ENCODE measurements at regions not wholly inside any gene's neighbourhood (a gene's known extent, or its start where the extent isn't known, plus 50 kb on each side); places are given as distances from the start of the nearest gene placed in this dataset.

GRCh38 chr13:50126263-50126992, 111.2 kb downstream of the KCNRG start:
- Histone ChIP-seq H3K36me3 (ENCODE audit: control insufficient read depth, insufficient read depth, low read length) (no peaks in the 10 kb centered on the region), H3K9me3 (ENCODE audit: control insufficient read depth, low read length) (no peaks in the 10 kb centered on the region), H3K4me3 (ENCODE audit: low read length) (peak overlapping the region; percentile 45), H3K27me3 (ENCODE audit: control insufficient read depth, insufficient read depth, low read length) (peaks cover 48% of the 10 kb centered on the region), H3K4me1 (ENCODE audit: control insufficient read depth, insufficient read depth, low read length) (peaks cover 46% of the 10 kb centered on the region), H3K9ac (ENCODE audit: low read length) (peak overlapping the region; percentile 99)

GRCh38 chr13:50126993-50127725, 111.9 kb downstream of the KCNRG start:
- peak overlapping the region; percentile 64 for H3K4me3 ChIP-seq (ENCODE audit: low read length)
- H3K4me1 ChIP-seq (ENCODE audit: control insufficient read depth, insufficient read depth, low read length) = peaks cover 46% of the 10 kb centered on the region
- peaks cover 55% of the 10 kb centered on the region for H3K27me3 ChIP-seq (ENCODE audit: control insufficient read depth, insufficient read depth, low read length)
- no peaks in the 10 kb centered on the region for H3K9me3 ChIP-seq (ENCODE audit: control insufficient read depth, low read length)
- no peaks in the 10 kb centered on the region for H3K36me3 ChIP-seq (ENCODE audit: control insufficient read depth, insufficient read depth, low read length)
- H3K9ac ChIP-seq (ENCODE audit: low read length) = peak overlapping the region; percentile 68

- Histone ChIP-seq H3K4me1 (ENCODE audit: control insufficient read depth, insufficient read depth, low read length) (peaks cover 40% of the 10 kb centered on the region), H3K36me3 (ENCODE audit: control insufficient read depth, insufficient read depth, low read length) (no peaks in the 10 kb centered on the region), H3K4me3 (ENCODE audit: low read length) (peak overlapping the region; percentile 64), H3K9ac (ENCODE audit: low read length) (peak overlapping the region; percentile 68), H3K9me3 (ENCODE audit: control insufficient read depth, low read length) (no peaks in the 10 kb centered on the region), H3K27me3 (ENCODE audit: control insufficient read depth, insufficient read depth, low read length) (peaks cover 62% of the 10 kb centered on the region)
Observed at GRCh38 chr13:50127726-50128291, 112.6 kb downstream of the KCNRG start.

GRCh38 chr13:50128428-50128931, 113.2 kb downstream of the KCNRG start:
- peaks cover 69% of the 10 kb centered on the region for H3K27me3 ChIP-seq (ENCODE audit: control insufficient read depth, insufficient read depth, low read length)
- no peak overlapping the region for H3K9ac ChIP-seq (ENCODE audit: low read length)
- H3K9me3 ChIP-seq (ENCODE audit: control insufficient read depth, low read length) = no peaks in the 10 kb centered on the region

GRCh38 chr13:50129081-50129705, 113.9 kb downstream of the KCNRG start:
- no peak overlapping the region for H3K9ac ChIP-seq (ENCODE audit: low read length)
- no peaks in the 10 kb centered on the region for H3K9me3 ChIP-seq (ENCODE audit: control insufficient read depth, low read length)
- H3K27me3 ChIP-seq (ENCODE audit: control insufficient read depth, insufficient read depth, low read length) = peaks cover 76% of the 10 kb centered on the region
- no peak overlapping the region for H3K4me3 ChIP-seq (ENCODE audit: low read length)
- H3K36me3 ChIP-seq (ENCODE audit: control insufficient read depth, insufficient read depth, low read length) = no peaks in the 10 kb centered on the region
- H3K4me1 ChIP-seq (ENCODE audit: control insufficient read depth, insufficient read depth, low read length) = peaks cover 33% of the 10 kb centered on the region

More at GRCh38 chr13:50128428-50128931, 113.2 kb downstream of the KCNRG start:
- peaks cover 36% of the 10 kb centered on the region for H3K4me1 ChIP-seq (ENCODE audit: control insufficient read depth, insufficient read depth, low read length)
- no peaks in the 10 kb centered on the region for H3K36me3 ChIP-seq (ENCODE audit: control insufficient read depth, insufficient read depth, low read length)
- H3K4me3 ChIP-seq (ENCODE audit: low read length) = no peak overlapping the region

- no peak overlapping the region for H3K9ac ChIP-seq (ENCODE audit: low read length)
- no peaks in the 10 kb centered on the region for H3K9me3 ChIP-seq (ENCODE audit: control insufficient read depth, low read length)
- no peaks in the 10 kb centered on the region for H3K36me3 ChIP-seq (ENCODE audit: control insufficient read depth, insufficient read depth, low read length)
- H3K27me3 ChIP-seq (ENCODE audit: control insufficient read depth, insufficient read depth, low read length) = peaks cover 81% of the 10 kb centered on the region
- H3K4me1 ChIP-seq (ENCODE audit: control insufficient read depth, insufficient read depth, low read length) = peaks cover 33% of the 10 kb centered on the region
- H3K4me3 ChIP-seq (ENCODE audit: low read length) = no peak overlapping the region
Observed at GRCh38 chr13:50129706-50130122, 114.5 kb downstream of the KCNRG start.

- H3K4me3 ChIP-seq (ENCODE audit: low read length) = no peak overlapping the region
- H3K36me3 ChIP-seq (ENCODE audit: control insufficient read depth, insufficient read depth, low read length) = no peaks in the 10 kb centered on the region
- peak overlapping the region; percentile 25 for H3K9ac ChIP-seq (ENCODE audit: low read length)
- H3K27me3 ChIP-seq (ENCODE audit: control insufficient read depth, insufficient read depth, low read length) = peaks cover 83% of the 10 kb centered on the region
- peaks cover 33% of the 10 kb centered on the region for H3K4me1 ChIP-seq (ENCODE audit: control insufficient read depth, insufficient read depth, low read length)
- no peaks in the 10 kb centered on the region for H3K9me3 ChIP-seq (ENCODE audit: control insufficient read depth, low read length)
Observed at GRCh38 chr13:50130123-50130946, 115.1 kb downstream of the KCNRG start.

- no peak overlapping the region for H3K4me3 ChIP-seq (ENCODE audit: low read length)
- no peak overlapping the region for H3K9ac ChIP-seq (ENCODE audit: low read length)
- peaks cover 77% of the 10 kb centered on the region for H3K27me3 ChIP-seq (ENCODE audit: control insufficient read depth, insufficient read depth, low read length)
- peaks cover 22% of the 10 kb centered on the region for H3K4me1 ChIP-seq (ENCODE audit: control insufficient read depth, insufficient read depth, low read length)
- H3K9me3 ChIP-seq (ENCODE audit: control insufficient read depth, low read length) = no peaks in the 10 kb centered on the region
- no peaks in the 10 kb centered on the region for H3K36me3 ChIP-seq (ENCODE audit: control insufficient read depth, insufficient read depth, low read length)
Observed at GRCh38 chr13:50131920-50132903, 117.0 kb downstream of the KCNRG start.

GRCh38 chr13:50132904-50133357, 117.7 kb downstream of the KCNRG start:
- Histone ChIP-seq H3K27me3 (ENCODE audit: control insufficient read depth, insufficient read depth, low read length) (peaks cover 71% of the 10 kb centered on the region), H3K4me3 (ENCODE audit: low read length) (no peak overlapping the region), H3K9me3 (ENCODE audit: control insufficient read depth, low read length) (no peaks in the 10 kb centered on the region), H3K36me3 (ENCODE audit: control insufficient read depth, insufficient read depth, low read length) (no peaks in the 10 kb centered on the region), H3K4me1 (ENCODE audit: control insufficient read depth, insufficient read depth, low read length) (peaks cover 17% of the 10 kb centered on the region), H3K9ac (ENCODE audit: low read length) (no peak overlapping the region)

GRCh38 chr13:50133358-50133953, 118.2 kb downstream of the KCNRG start:
- H3K4me3 ChIP-seq (ENCODE audit: low read length) = no peak overlapping the region
- H3K9ac ChIP-seq (ENCODE audit: low read length) = no peak overlapping the region
- H3K27me3 ChIP-seq (ENCODE audit: control insufficient read depth, insufficient read depth, low read length) = peaks cover 67% of the 10 kb centered on the region
- H3K9me3 ChIP-seq (ENCODE audit: control insufficient read depth, low read length) = no peaks in the 10 kb centered on the region
- no peaks in the 10 kb centered on the region for H3K36me3 ChIP-seq (ENCODE audit: control insufficient read depth, insufficient read depth, low read length)
- H3K4me1 ChIP-seq (ENCODE audit: control insufficient read depth, insufficient read depth, low read length) = peaks cover 14% of the 10 kb centered on the region
